ENCODE measurements at regions not wholly inside any gene's neighbourhood (a gene's known extent, or its start where the extent isn't known, plus 50 kb on each side); places are given as distances from the start of the nearest gene placed in this dataset.

- TF ChIP-seq CTCF (conservative IDR thresholded peaks at IDR 0.05) (no peak), EZH2 (IDR thresholded peaks at IDR 0.05; ENCODE audit: low read depth) (no peak)
These were observed 1123.9 kb upstream of the PCDH7 start for GRCh38 chr4:29596228-29596627.
